NB4 (cell line): ENCODE measurements at regions not wholly inside any gene's neighbourhood (a gene's known extent, or its start where the extent isn't known, plus 50 kb on each side); places are given as distances from the start of the nearest gene placed in this dataset.

Experiments used
- POLR2A ChIP-seq: IDR thresholded peaks from 2 replicates; pipeline ENCODE4 v1.6.1; 2011; ENCODE audit warnings: mild to moderate bottlenecking; ENCODE audit not compliant: insufficient read length; ENCODE audit errors: extremely low read depth
- TF ChIP-seq, protein P1 (sequence below): IDR thresholded peaks from one replicate; pipeline ENCODE4 v1.5.1; 2012; ENCODE audit warnings: low read depth, low read length
- TF ChIP-seq, protein P2 (sequence below): IDR thresholded peaks from 2 replicates; pipeline ENCODE4 v1.6.1; 2011; ENCODE audit warnings: low read depth, low read length

DNA sequence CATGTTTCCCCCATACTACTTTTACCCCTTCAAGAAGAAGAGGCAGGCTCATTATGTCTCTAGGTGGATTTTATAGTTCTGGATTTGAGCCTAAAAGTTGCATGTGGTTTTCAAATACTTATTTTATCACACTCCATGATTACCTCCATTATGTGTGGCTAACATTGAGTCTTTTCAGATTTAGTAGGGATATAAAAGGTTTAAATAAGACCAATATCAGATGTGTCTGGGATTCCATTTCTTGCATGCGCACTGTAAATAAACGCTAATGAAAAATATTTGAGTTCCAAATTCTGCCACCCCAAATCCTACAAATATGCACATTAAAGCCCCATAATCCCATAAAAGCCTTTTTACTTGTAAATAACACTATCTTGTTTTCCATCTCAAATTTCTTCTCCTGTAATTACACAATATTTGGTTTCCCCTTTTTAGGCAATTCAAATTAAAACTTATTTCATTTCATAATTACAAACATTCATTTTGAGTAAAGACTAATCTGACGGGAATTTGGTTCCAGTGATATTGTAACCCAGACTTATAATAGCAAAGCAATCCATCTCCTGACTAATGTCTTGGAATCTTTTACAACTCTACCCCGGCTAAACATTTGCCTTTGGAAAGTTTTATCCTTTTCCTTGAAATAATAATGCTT, 600.0 kb downstream of the SLC4A3 start:
- TF ChIP-seq, protein P1, sequence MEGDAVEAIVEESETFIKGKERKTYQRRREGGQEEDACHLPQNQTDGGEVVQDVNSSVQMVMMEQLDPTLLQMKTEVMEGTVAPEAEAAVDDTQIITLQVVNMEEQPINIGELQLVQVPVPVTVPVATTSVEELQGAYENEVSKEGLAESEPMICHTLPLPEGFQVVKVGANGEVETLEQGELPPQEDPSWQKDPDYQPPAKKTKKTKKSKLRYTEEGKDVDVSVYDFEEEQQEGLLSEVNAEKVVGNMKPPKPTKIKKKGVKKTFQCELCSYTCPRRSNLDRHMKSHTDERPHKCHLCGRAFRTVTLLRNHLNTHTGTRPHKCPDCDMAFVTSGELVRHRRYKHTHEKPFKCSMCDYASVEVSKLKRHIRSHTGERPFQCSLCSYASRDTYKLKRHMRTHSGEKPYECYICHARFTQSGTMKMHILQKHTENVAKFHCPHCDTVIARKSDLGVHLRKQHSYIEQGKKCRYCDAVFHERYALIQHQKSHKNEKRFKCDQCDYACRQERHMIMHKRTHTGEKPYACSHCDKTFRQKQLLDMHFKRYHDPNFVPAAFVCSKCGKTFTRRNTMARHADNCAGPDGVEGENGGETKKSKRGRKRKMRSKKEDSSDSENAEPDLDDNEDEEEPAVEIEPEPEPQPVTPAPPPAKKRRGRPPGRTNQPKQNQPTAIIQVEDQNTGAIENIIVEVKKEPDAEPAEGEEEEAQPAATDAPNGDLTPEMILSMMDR, result no peak
- TF ChIP-seq POLR2A, result no peak
- TF ChIP-seq, protein P2, sequence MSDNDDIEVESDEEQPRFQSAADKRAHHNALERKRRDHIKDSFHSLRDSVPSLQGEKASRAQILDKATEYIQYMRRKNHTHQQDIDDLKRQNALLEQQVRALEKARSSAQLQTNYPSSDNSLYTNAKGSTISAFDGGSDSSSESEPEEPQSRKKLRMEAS, result no peak
